HG02678 (cell line): ENCODE measurements at regions not wholly inside any gene's neighbourhood (a gene's known extent, or its start where the extent isn't known, plus 50 kb on each side); places are given as distances from the start of the nearest gene placed in this dataset.

Experiments
- ATAC-seq: cut with Tn5 transposase; IDR thresholded peaks from one replicate; pipeline ENCODE4 v1.9.1; 2021; ENCODE audit warnings: mild to moderate bottlenecking, moderate library complexity; ENCODE audit not compliant: unreplicated experiment

- ATAC-seq: no peak
Measured at GRCh38 chr4:132506568-132506967, 642.5 kb upstream of the PCDH10 start.

- no peak for ATAC-seq
Measured at GRCh38 chr4:132513491-132513890, 635.6 kb upstream of the PCDH10 start.

GRCh38 chr4:132526652-132527051 is 622.4 kb upstream of the PCDH10 start:
- no peak for ATAC-seq

- ATAC-seq: no peak
Measured at GRCh38 chr4:132527817-132528216, 621.3 kb upstream of the PCDH10 start.

GRCh38 chr4:132530861-132531260 is 618.2 kb upstream of the PCDH10 start:
- no peak for ATAC-seq

GRCh38 chr4:132540268-132540667 is 608.8 kb upstream of the PCDH10 start:
- no peak for ATAC-seq

- no peak for ATAC-seq
Measured at GRCh38 chr4:132540797-132541196, 608.3 kb upstream of the PCDH10 start.

- ATAC-seq: no peak
Measured at GRCh38 chr4:132542228-132542627, 606.9 kb upstream of the PCDH10 start.

GRCh38 chr4:132548463-132548862 is 600.6 kb upstream of the PCDH10 start:
- ATAC-seq: no peak

GRCh38 chr4:132556316-132556715 is 592.8 kb upstream of the PCDH10 start:
- no peak for ATAC-seq

- ATAC-seq: no peak
Measured at GRCh38 chr4:132557660-132558059, 591.4 kb upstream of the PCDH10 start.

- ATAC-seq: no peak
Measured at GRCh38 chr4:132564920-132565319, 584.2 kb upstream of the PCDH10 start.

GRCh38 chr4:132565542-132565941 is 583.6 kb upstream of the PCDH10 start:
- no peak for ATAC-seq

- ATAC-seq: no peak
Measured at GRCh38 chr4:132572210-132572609, 576.9 kb upstream of the PCDH10 start.

GRCh38 chr4:132587626-132588025 is 561.5 kb upstream of the PCDH10 start:
- no peak for ATAC-seq

- no peak for ATAC-seq
Measured at GRCh38 chr4:132592340-132592739, 556.8 kb upstream of the PCDH10 start.

- ATAC-seq: no peak
Measured at GRCh38 chr4:132592850-132593249, 556.2 kb upstream of the PCDH10 start.

GRCh38 chr4:132593717-132594400 is 555.2 kb upstream of the PCDH10 start:
- no peak for ATAC-seq

GRCh38 chr4:132596186-132596585 is 552.9 kb upstream of the PCDH10 start:
- ATAC-seq: no peak

- no peak for ATAC-seq
Measured at GRCh38 chr4:132605551-132605950, 543.5 kb upstream of the PCDH10 start.

- ATAC-seq: no peak
Measured at GRCh38 chr4:132614682-132615081, 534.4 kb upstream of the PCDH10 start.

GRCh38 chr4:132619968-132620367 is 529.1 kb upstream of the PCDH10 start:
- no peak for ATAC-seq
